ENCODE measurements at regions not wholly inside any gene's neighbourhood (a gene's known extent, or its start where the extent isn't known, plus 50 kb on each side); places are given as distances from the start of the nearest gene placed in this dataset.
A peak's percentile ranks its signal among the peaks of the same experiment; 100 is the strongest.

DNA sequence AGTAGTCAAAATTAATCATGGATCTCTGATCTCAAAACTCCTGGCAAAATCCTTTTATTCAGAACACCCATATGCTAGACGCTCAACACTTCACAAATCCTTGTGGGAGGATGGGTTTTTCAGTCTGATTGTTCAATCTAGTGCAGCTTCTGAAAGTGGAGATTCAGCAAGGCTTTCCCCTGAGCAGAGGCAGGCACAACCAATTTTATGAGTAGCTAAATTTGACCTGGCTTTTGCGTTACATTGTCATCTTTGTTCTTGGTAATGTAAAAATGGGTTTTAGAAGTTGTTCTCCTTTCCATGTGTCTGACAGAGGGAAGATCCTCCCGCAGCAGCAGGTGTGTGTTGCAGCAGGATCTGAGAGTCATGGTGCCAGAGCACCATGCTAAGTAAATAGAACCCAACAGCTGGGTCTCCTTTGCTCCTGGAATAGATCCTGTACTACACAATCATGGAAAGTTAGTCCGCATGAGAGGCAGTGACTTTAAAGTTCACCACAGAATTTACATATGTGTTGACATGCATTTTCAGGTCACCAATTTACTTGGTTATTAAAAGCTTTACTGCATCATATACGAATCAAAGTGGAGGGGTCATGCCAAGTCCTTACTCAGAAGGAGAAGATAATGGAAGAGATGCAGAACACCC, 70.1 kb upstream of the MEF2C start:
- TF ChIP-seq POLR2A (IDR thresholded peaks at IDR 0.05): no peak
- TF ChIP-seq, protein P1, sequence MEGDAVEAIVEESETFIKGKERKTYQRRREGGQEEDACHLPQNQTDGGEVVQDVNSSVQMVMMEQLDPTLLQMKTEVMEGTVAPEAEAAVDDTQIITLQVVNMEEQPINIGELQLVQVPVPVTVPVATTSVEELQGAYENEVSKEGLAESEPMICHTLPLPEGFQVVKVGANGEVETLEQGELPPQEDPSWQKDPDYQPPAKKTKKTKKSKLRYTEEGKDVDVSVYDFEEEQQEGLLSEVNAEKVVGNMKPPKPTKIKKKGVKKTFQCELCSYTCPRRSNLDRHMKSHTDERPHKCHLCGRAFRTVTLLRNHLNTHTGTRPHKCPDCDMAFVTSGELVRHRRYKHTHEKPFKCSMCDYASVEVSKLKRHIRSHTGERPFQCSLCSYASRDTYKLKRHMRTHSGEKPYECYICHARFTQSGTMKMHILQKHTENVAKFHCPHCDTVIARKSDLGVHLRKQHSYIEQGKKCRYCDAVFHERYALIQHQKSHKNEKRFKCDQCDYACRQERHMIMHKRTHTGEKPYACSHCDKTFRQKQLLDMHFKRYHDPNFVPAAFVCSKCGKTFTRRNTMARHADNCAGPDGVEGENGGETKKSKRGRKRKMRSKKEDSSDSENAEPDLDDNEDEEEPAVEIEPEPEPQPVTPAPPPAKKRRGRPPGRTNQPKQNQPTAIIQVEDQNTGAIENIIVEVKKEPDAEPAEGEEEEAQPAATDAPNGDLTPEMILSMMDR (IDR thresholded peaks at IDR 0.05): no peak
- intact Hi-C loops (cut with DNase I): no loop called here
- WGBS, 2 donors: 74 to 78% methylated on average over 5 of the region's 5 CpGs
- H3K4me1 ChIP-seq: no peaks in the 10 kb centered on the region
- no peaks in the 10 kb centered on the region for H3K9me3 ChIP-seq
- no peak for DNase-seq
- H3K27ac ChIP-seq: no peak overlapping the region
- H3K27me3 ChIP-seq: no peaks in the 10 kb centered on the region
- no peak overlapping the region for H3K4me3 ChIP-seq
- H3K36me3 ChIP-seq: no peaks in the 10 kb centered on the region

DNA sequence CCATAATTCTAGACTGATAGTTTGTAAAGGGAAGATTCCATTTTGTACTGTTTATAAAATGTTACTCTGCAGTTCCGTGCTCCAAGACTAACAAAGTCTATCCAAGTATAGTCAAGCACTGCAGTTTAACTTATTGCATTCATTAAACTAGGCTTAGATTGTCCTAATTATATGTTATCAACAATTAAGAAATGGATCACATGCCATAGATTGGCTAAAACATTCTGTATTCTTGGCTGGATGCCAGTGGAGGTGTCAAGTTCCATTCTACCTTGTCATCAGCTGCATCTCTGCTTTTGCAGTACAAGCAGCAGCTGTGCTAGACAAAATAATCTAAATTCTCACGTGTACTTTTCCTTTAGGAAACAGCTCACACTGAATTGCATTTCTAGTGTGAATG, 69.4 kb upstream of the MEF2C start:
- TF ChIP-seq, protein P1 (IDR thresholded peaks at IDR 0.05): no peak
- TF ChIP-seq POLR2A (IDR thresholded peaks at IDR 0.05): no peak
- no peak for DNase-seq

DNA sequence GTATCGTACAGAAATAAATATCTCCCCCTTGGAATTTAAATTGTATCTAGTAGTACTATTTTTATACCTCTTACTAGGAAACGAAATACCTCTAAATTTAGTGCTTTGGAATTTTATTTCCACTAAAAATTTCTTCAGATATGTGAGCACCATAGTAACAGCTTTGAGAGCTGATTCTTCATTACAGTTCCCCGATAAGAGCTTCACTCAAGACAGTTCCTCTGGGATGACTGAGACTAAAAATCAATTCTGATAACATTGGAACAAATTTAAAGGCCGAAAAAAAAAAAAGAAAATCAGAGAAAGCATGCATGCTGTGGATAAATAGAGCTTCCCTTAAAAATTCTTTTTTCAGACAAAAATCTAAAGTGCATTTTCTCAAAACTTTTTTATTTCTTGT, 68.5 kb upstream of the MEF2C start:
- TF ChIP-seq, protein P1 (IDR thresholded peaks at IDR 0.05): no peak
- no peak for DNase-seq
- intact Hi-C loops (cut with DNase I): no loop called here
- Histone ChIP-seq H3K27me3 (no peaks in the 10 kb centered on the region), H3K4me3 (no peak overlapping the region), H3K27ac (no peak overlapping the region), H3K4me1 (no peaks in the 10 kb centered on the region), H3K9me3 (no peaks in the 10 kb centered on the region), H3K36me3 (no peaks in the 10 kb centered on the region)
- WGBS, 2 donors: 48 to 71% methylated on average over 4 of the region's 4 CpGs

More for the DNA sequence above, 69.4 kb upstream of the MEF2C start:
- Histone ChIP-seq H3K27ac (no peak overlapping the region), H3K4me1 (no peaks in the 10 kb centered on the region), H3K27me3 (no peaks in the 10 kb centered on the region), H3K36me3 (no peaks in the 10 kb centered on the region), H3K9me3 (no peaks in the 10 kb centered on the region), H3K4me3 (no peak overlapping the region)
- 41 to 58% methylated on average over 2 of the region's 2 CpGs for WGBS, 2 donors
- intact Hi-C loops (cut with DNase I): no loop called here

DNA sequence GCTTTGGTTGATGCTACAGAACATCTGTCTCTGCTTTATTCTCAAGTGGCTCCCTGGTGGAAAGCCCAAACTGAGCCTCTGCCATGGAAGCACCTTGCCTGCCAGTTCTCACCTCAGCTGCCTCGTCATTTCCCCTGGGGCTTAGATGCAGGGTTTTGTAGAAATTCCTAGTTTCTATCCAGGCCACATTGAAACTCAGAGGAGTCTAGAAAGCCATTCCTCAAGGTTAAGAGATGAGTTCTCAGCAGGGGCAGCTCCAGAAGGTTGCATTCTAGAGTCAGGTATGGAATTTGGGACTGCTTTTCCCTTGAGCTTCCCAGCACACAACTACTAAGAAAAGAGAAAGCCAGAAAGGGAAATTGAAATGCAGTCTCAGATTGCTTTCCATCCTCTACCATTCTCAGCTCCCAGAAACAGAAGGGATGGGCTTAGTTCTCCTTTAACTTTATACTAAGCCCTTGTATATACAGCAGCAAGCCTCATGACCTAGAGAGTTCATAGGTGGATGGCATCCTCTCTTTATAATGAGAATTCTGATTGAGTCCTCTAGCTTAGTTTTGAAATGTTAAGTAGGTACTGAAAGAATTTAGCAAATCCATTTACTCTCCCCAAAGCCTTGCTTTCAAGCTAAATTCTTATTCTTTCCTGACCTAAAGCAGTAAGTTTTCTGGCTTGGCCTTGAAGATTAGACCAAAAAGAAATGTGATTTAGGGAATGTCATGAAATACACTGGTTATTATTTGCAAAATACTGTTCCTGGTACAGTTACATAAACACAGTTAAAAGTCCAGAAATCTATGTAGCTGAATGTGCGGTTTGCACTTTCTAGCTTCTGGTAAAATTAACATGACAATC, 66.0 kb upstream of the MEF2C start:
- intact Hi-C loops (cut with DNase I): no loop called here
- 76 to 89% methylated on average over 2 of the region's 2 CpGs for WGBS, 2 donors
- Histone ChIP-seq H3K27me3 (no peaks in the 10 kb centered on the region), H3K27ac (no peak overlapping the region), H3K4me3 (no peak overlapping the region), H3K4me1 (no peaks in the 10 kb centered on the region), H3K36me3 (no peaks in the 10 kb centered on the region), H3K9me3 (no peaks in the 10 kb centered on the region)
- DNase-seq: no peak
- TF ChIP-seq, protein P1 (IDR thresholded peaks at IDR 0.05): no peak
- no peak for TF ChIP-seq POLR2A (IDR thresholded peaks at IDR 0.05)

DNA sequence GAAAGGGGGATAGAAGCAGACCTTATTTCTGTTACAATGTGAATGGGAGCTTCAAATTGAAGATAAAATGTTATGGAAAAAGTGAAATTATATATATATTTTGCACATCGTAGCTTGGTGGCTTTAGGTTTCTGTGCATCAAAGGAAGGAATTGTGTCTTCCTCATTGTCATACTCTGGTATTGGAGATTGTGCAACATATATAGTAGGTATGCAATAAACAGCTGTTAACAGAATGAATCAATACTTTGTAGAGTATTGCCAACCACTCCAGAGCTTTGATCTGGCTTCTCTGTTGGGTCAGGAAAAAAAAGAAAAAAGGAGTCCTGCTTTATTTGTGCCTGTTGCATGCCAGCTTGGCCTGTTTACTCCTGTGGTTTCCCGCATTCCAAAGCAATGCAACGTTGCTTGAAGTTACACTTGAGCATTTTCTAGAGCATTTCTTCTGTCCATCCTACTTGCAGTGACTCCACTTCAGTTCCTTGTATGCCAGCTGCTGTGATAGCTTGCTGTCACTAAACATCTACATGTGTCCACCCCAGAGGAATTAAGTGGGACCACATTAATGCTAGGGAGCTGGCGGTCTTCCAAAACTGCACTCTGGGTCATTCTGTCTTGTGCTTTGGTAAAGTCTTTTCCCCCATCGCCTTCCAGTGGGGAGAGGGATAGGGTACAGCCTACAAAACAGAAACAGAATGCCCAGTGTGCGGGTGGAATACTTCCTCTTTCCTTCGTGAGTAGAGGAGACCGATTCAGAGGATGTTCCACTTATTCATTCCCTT, 62.0 kb upstream of the MEF2C start:
- Histone ChIP-seq H3K27me3 (no peaks in the 10 kb centered on the region), H3K9me3 (no peaks in the 10 kb centered on the region), H3K36me3 (no peaks in the 10 kb centered on the region), H3K27ac (peak overlapping the region in 3 of 4 donors; percentile 36 to 77 (median 59)), H3K4me1 (peaks cover 0 to 10% (median 0%) of the 10 kb centered on the region in 3 donors), H3K4me3 (no peak overlapping the region)
- WGBS, 2 donors: 76% methylated on average over 8 of the region's 8 CpGs
- DNase-seq: no peak
- intact Hi-C loops (cut with DNase I): no loop called here
- TF ChIP-seq, protein P1 (IDR thresholded peaks at IDR 0.05): no peak
- no peak for TF ChIP-seq POLR2A (IDR thresholded peaks at IDR 0.05)
